ENCODE measurements at regions not wholly inside any gene's neighbourhood (a gene's known extent, or its start where the extent isn't known, plus 50 kb on each side); places are given as distances from the start of the nearest gene placed in this dataset.

GRCh38 chr2:22497789-22498188 lies 887.2 kb upstream of the KLHL29 start:
- Histone ChIP-seq H3K9me3 (replicated peaks in 1 of 2; ENCODE audit: control insufficient read depth in 2 of 2, insufficient read depth in 1 of 2, low read depth in 1 of 2, low read length in 2 of 2) (no peaks in the 10 kb centered on the region), H3K27me3 (ENCODE audit: control insufficient read depth in 3 of 3, insufficient read depth in 3 of 3, low read depth in 1 of 3, low read length in 3 of 3) (no peaks in the 10 kb centered on the region), H3K27ac (replicated peaks; ENCODE audit: low read length) (no peak overlapping the region), H3K9ac (ENCODE audit: low read depth, low read length, poor library complexity) (no peak overlapping the region), H2AK5ac (ENCODE audit: low read depth, low read length) (no peak overlapping the region), H3K79me1 (ENCODE audit: low read depth, low read length) (no peaks in the 10 kb centered on the region), H3K4me2 (ENCODE audit: insufficient read depth, low read length, poor library complexity, severe bottlenecking) (no peak overlapping the region), H3K4ac (ENCODE audit: low read length) (no peak overlapping the region), H4K91ac (ENCODE audit: low read depth, low read length, poor library complexity) (no peak overlapping the region), H2BK15ac (ENCODE audit: low read length) (no peak overlapping the region), H3K4me3 (ENCODE audit: low read length in 2 of 2) (no peak overlapping the region), H2BK5ac (ENCODE audit: low read length) (no peak overlapping the region), H2AFZ (ENCODE audit: low read length) (peak overlapping the region; percentile 20), H3K23ac (ENCODE audit: low read depth, low read length, poor library complexity) (no peak overlapping the region), H3K4me1 (ENCODE audit: control insufficient read depth in 2 of 2, insufficient read depth in 1 of 2, low read depth in 1 of 2, low read length in 2 of 2) (peaks cover 0 to 16% of the 10 kb centered on the region in 2 donors), H3K36me3 (replicated peaks in 1 of 2; ENCODE audit: control insufficient read depth in 2 of 2, insufficient read depth in 2 of 2, low read length in 2 of 2) (no peaks in the 10 kb centered on the region), H3K14ac (ENCODE audit: low read length) (no peak overlapping the region), H2BK12ac (ENCODE audit: low read length) (no peak overlapping the region), H4K8ac (ENCODE audit: low read depth, low read length) (no peak overlapping the region), H2BK120ac (ENCODE audit: low read depth, low read length) (no peak overlapping the region), H3K18ac (ENCODE audit: low read length) (no peak overlapping the region)
- no CpG with 5 or more reads among the region's 3 CpGs for WGBS, 2 donors (ENCODE audit: extremely low coverage in 2 of 2, insufficient read length in 2 of 2, insufficient replicate concordance in 1 of 2)
- no peak for DNase-seq (ENCODE audit: low spot score)

- no peaks in the 10 kb centered on the region for H3K9me3 ChIP-seq (replicated peaks in 1 of 2; ENCODE audit: control insufficient read depth in 2 of 2, insufficient read depth in 1 of 2, low read depth in 1 of 2, low read length in 2 of 2)
- no peak overlapping the region for H2BK5ac ChIP-seq (ENCODE audit: low read length)
- H2AK5ac ChIP-seq (ENCODE audit: low read depth, low read length): no peak overlapping the region
- no peak overlapping the region for H2AFZ ChIP-seq (ENCODE audit: low read length)
- no peak overlapping the region for H3K27ac ChIP-seq (replicated peaks; ENCODE audit: low read length)
- DNase-seq (ENCODE audit: low spot score): no peak
- H3K4me3 ChIP-seq (ENCODE audit: low read length in 2 of 2): no peak overlapping the region
- WGBS, 2 donors (ENCODE audit: extremely low coverage in 2 of 2, insufficient read length in 2 of 2, insufficient replicate concordance in 1 of 2): no CpG with 5 or more reads among the region's 4 CpGs
- no peak overlapping the region for H3K23ac ChIP-seq (ENCODE audit: low read depth, low read length, poor library complexity)
- no peak overlapping the region for H3K14ac ChIP-seq (ENCODE audit: low read length)
- H3K36me3 ChIP-seq (replicated peaks in 1 of 2; ENCODE audit: control insufficient read depth in 2 of 2, insufficient read depth in 2 of 2, low read length in 2 of 2): no peaks in the 10 kb centered on the region
- no peak overlapping the region for H2BK120ac ChIP-seq (ENCODE audit: low read depth, low read length)
- no peak overlapping the region for H2BK12ac ChIP-seq (ENCODE audit: low read length)
- H3K9ac ChIP-seq (ENCODE audit: low read depth, low read length, poor library complexity): no peak overlapping the region
- H3K27me3 ChIP-seq (ENCODE audit: control insufficient read depth in 3 of 3, insufficient read depth in 3 of 3, low read depth in 1 of 3, low read length in 3 of 3): no peaks in the 10 kb centered on the region
- no peak overlapping the region for H4K91ac ChIP-seq (ENCODE audit: low read depth, low read length, poor library complexity)
- H3K4ac ChIP-seq (ENCODE audit: low read length): no peak overlapping the region
- no peak overlapping the region for H3K18ac ChIP-seq (ENCODE audit: low read length)
- H3K4me1 ChIP-seq (ENCODE audit: control insufficient read depth in 2 of 2, insufficient read depth in 1 of 2, low read depth in 1 of 2, low read length in 2 of 2): peaks cover 0 to 16% of the 10 kb centered on the region in 2 donors
- H2BK15ac ChIP-seq (ENCODE audit: low read length): no peak overlapping the region
- no peak overlapping the region for H3K4me2 ChIP-seq (ENCODE audit: insufficient read depth, low read length, poor library complexity, severe bottlenecking)
- H3K79me1 ChIP-seq (ENCODE audit: low read depth, low read length): no peaks in the 10 kb centered on the region
- no peak overlapping the region for H4K8ac ChIP-seq (ENCODE audit: low read depth, low read length)
Measured at GRCh38 chr2:22499082-22499839, 885.7 kb upstream of the KLHL29 start.

GRCh38 chr2:22500555-22500935 lies 884.4 kb upstream of the KLHL29 start:
- WGBS, 2 donors (ENCODE audit: extremely low coverage in 2 of 2, insufficient read length in 2 of 2, insufficient replicate concordance in 1 of 2): no CpG with 5 or more reads among the region's 1 CpG
- Histone ChIP-seq H4K91ac (ENCODE audit: low read depth, low read length, poor library complexity) (no peak overlapping the region), H3K4ac (ENCODE audit: low read length) (no peak overlapping the region), H3K18ac (ENCODE audit: low read length) (no peak overlapping the region), H4K8ac (ENCODE audit: low read depth, low read length) (no peak overlapping the region), H3K4me1 (ENCODE audit: control insufficient read depth in 2 of 2, insufficient read depth in 1 of 2, low read depth in 1 of 2, low read length in 2 of 2) (peaks cover 0 to 16% of the 10 kb centered on the region in 2 donors), H2BK5ac (ENCODE audit: low read length) (no peak overlapping the region), H2BK15ac (ENCODE audit: low read length) (no peak overlapping the region), H2BK12ac (ENCODE audit: low read length) (no peak overlapping the region), H3K27me3 (ENCODE audit: control insufficient read depth in 3 of 3, insufficient read depth in 3 of 3, low read depth in 1 of 3, low read length in 3 of 3) (no peaks in the 10 kb centered on the region), H2BK120ac (ENCODE audit: low read depth, low read length) (no peak overlapping the region), H3K27ac (replicated peaks; ENCODE audit: low read length) (no peak overlapping the region), H3K9me3 (replicated peaks in 1 of 2; ENCODE audit: control insufficient read depth in 2 of 2, insufficient read depth in 1 of 2, low read depth in 1 of 2, low read length in 2 of 2) (no peaks in the 10 kb centered on the region), H3K79me1 (ENCODE audit: low read depth, low read length) (no peaks in the 10 kb centered on the region), H3K4me2 (ENCODE audit: insufficient read depth, low read length, poor library complexity, severe bottlenecking) (no peak overlapping the region), H3K4me3 (ENCODE audit: low read length in 2 of 2) (no peak overlapping the region), H2AK5ac (ENCODE audit: low read depth, low read length) (no peak overlapping the region), H3K9ac (ENCODE audit: low read depth, low read length, poor library complexity) (no peak overlapping the region), H3K23ac (ENCODE audit: low read depth, low read length, poor library complexity) (no peak overlapping the region), H3K14ac (ENCODE audit: low read length) (no peak overlapping the region), H2AFZ (ENCODE audit: low read length) (no peak overlapping the region), H3K36me3 (replicated peaks in 1 of 2; ENCODE audit: control insufficient read depth in 2 of 2, insufficient read depth in 2 of 2, low read length in 2 of 2) (no peaks in the 10 kb centered on the region)
- no peak for DNase-seq (ENCODE audit: low spot score)

GRCh38 chr2:22501851-22502250 lies 883.1 kb upstream of the KLHL29 start:
- H2AK5ac ChIP-seq (ENCODE audit: low read depth, low read length): no peak overlapping the region
- H3K14ac ChIP-seq (ENCODE audit: low read length): no peak overlapping the region
- no peak for DNase-seq (ENCODE audit: low spot score)
- no peak overlapping the region for H3K4ac ChIP-seq (ENCODE audit: low read length)
- no peaks in the 10 kb centered on the region for H3K9me3 ChIP-seq (replicated peaks in 1 of 2; ENCODE audit: control insufficient read depth in 2 of 2, insufficient read depth in 1 of 2, low read depth in 1 of 2, low read length in 2 of 2)
- no peak overlapping the region for H4K91ac ChIP-seq (ENCODE audit: low read depth, low read length, poor library complexity)
- WGBS, 2 donors (ENCODE audit: extremely low coverage in 2 of 2, insufficient read length in 2 of 2, insufficient replicate concordance in 1 of 2): no CpG with 5 or more reads among the region's 2 CpGs
- H2BK120ac ChIP-seq (ENCODE audit: low read depth, low read length): no peak overlapping the region
- H3K27me3 ChIP-seq (ENCODE audit: control insufficient read depth in 3 of 3, insufficient read depth in 3 of 3, low read depth in 1 of 3, low read length in 3 of 3): no peaks in the 10 kb centered on the region
- no peak overlapping the region for H4K8ac ChIP-seq (ENCODE audit: low read depth, low read length)
- H3K27ac ChIP-seq (replicated peaks; ENCODE audit: low read length): no peak overlapping the region
- H3K4me1 ChIP-seq (ENCODE audit: control insufficient read depth in 2 of 2, insufficient read depth in 1 of 2, low read depth in 1 of 2, low read length in 2 of 2): peaks cover 0 to 16% of the 10 kb centered on the region in 2 donors
- no peaks in the 10 kb centered on the region for H3K79me1 ChIP-seq (ENCODE audit: low read depth, low read length)
- H3K4me2 ChIP-seq (ENCODE audit: insufficient read depth, low read length, poor library complexity, severe bottlenecking): no peak overlapping the region
- no peak overlapping the region for H2BK15ac ChIP-seq (ENCODE audit: low read length)
- H3K9ac ChIP-seq (ENCODE audit: low read depth, low read length, poor library complexity): no peak overlapping the region
- no peaks in the 10 kb centered on the region for H3K36me3 ChIP-seq (replicated peaks in 1 of 2; ENCODE audit: control insufficient read depth in 2 of 2, insufficient read depth in 2 of 2, low read length in 2 of 2)
- no peak overlapping the region for H2BK5ac ChIP-seq (ENCODE audit: low read length)
- H2BK12ac ChIP-seq (ENCODE audit: low read length): no peak overlapping the region
- no peak overlapping the region for H2AFZ ChIP-seq (ENCODE audit: low read length)
- H3K4me3 ChIP-seq (ENCODE audit: low read length in 2 of 2): no peak overlapping the region
- H3K23ac ChIP-seq (ENCODE audit: low read depth, low read length, poor library complexity): no peak overlapping the region
- no peak overlapping the region for H3K18ac ChIP-seq (ENCODE audit: low read length)
